Lower lobe of right lung (tissue), 2 donors: ENCODE measurements at regions not wholly inside any gene's neighbourhood (a gene's known extent, or its start where the extent isn't known, plus 50 kb on each side); places are given as distances from the start of the nearest gene placed in this dataset.

ENCODE experiments used
- ATAC-seq, 2 donors: fragments of 200-7000 bp; cut with Tn5 transposase; one replicate each; pipeline ENCODE4 v1.9.1; 2020 to 2022; ENCODE audit warnings: mild to moderate bottlenecking in 2 of 2, moderate library complexity in 2 of 2
- DNase-seq: peaks from one replicate; pipeline ENCODE4 v3.0.0-alpha.2; 2020
- H3K27ac ChIP-seq: fragments of 200-600 bp; one replicate; pipeline ENCODE4 v1.8.0; 2022
- H3K27me3 ChIP-seq: fragments of 200-600 bp; one replicate; pipeline ENCODE4 v1.8.0; 2022; ENCODE audit warnings: low read depth
- H3K36me3 ChIP-seq: fragments of 200-600 bp; one replicate; pipeline ENCODE4 v1.8.0; 2022; ENCODE audit warnings: mild to moderate bottlenecking
- H3K4me1 ChIP-seq: fragments of 200-600 bp; one replicate; pipeline ENCODE4 v1.8.0; 2022
- H3K4me3 ChIP-seq: fragments of 200-600 bp; one replicate; pipeline ENCODE4 v1.8.0; 2022; ENCODE audit warnings: mild to moderate bottlenecking
- H3K9me3 ChIP-seq: fragments of 200-600 bp; one replicate; pipeline ENCODE4 v1.8.0; 2022
- intact Hi-C: fragments of 100-400 bp; cut with DNase I; formaldehyde crosslinking; loops from one replicate; pipeline ENCODE4 v1.11.0; 2022
- TF ChIP-seq, protein P1 (sequence below): fragments of 200-600 bp; IDR thresholded peaks from one replicate; pipeline ENCODE4 v1.8.0; 2022; ENCODE audit warnings: antibody characterized with exemption, mild to moderate bottlenecking
- donor health status: DM: no; HTN: yes; CAD: no; lungs with severe emphysema.

DNA sequence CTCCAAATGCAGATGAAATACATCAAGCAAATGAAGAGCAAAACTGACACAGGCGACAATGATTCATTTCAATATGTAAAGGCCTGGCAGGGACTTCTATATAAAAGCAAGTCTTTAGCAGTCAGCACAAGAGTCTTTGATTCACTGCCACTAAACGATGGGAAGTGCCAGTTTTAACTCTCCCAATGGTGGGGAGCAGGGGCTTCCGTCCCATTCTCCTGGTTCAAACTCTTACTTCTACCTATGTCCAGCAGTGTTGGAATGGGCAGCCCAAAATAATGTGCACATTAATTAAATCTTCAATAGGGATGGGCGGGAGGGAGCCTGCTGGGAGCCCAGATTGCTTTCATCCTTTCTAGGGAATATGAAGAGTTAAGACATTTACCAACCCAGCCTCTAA is 97.5 kb upstream of the MDM1 start:
- Histone ChIP-seq H3K27ac (no peak overlapping the region), H3K9me3 (no peaks in the 10 kb centered on the region), H3K4me3 (no peak overlapping the region), H3K4me1 (no peaks in the 10 kb centered on the region), H3K27me3 (no peaks in the 10 kb centered on the region), H3K36me3 (no peaks in the 10 kb centered on the region)
- intact Hi-C loops, result no loop called here
- TF ChIP-seq, protein P1, sequence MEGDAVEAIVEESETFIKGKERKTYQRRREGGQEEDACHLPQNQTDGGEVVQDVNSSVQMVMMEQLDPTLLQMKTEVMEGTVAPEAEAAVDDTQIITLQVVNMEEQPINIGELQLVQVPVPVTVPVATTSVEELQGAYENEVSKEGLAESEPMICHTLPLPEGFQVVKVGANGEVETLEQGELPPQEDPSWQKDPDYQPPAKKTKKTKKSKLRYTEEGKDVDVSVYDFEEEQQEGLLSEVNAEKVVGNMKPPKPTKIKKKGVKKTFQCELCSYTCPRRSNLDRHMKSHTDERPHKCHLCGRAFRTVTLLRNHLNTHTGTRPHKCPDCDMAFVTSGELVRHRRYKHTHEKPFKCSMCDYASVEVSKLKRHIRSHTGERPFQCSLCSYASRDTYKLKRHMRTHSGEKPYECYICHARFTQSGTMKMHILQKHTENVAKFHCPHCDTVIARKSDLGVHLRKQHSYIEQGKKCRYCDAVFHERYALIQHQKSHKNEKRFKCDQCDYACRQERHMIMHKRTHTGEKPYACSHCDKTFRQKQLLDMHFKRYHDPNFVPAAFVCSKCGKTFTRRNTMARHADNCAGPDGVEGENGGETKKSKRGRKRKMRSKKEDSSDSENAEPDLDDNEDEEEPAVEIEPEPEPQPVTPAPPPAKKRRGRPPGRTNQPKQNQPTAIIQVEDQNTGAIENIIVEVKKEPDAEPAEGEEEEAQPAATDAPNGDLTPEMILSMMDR, result no peak
- no peak for DNase-seq
- no peak for ATAC-seq

DNA sequence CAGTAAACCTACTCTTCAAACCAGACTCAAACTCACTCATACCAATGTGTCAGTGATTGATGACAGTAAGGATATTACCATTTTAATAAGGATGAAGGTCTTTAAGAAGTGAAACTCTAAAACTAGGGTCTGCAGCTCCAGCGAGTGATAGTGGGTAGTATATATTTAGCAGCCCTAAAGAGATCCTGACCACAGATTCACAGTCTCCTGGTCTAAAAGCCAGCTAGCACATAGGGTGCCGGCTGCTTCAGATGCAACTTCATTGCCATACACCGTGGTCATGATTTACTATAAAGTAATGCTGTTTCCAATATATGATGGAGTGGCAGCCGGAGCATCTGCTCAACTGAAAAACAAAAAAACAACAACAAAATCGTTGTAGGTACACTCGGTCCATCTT is 99.6 kb upstream of the MDM1 start:
- DNase-seq (no peak), ATAC-seq (no peak)
- intact Hi-C loops, result no loop called here
- Histone ChIP-seq H3K4me1 (no peaks in the 10 kb centered on the region), H3K27ac (no peak overlapping the region), H3K9me3 (peaks cover 7% of the 10 kb centered on the region), H3K27me3 (no peaks in the 10 kb centered on the region), H3K36me3 (no peaks in the 10 kb centered on the region), H3K4me3 (no peak overlapping the region)
- TF ChIP-seq, protein P1, result no peak

DNA sequence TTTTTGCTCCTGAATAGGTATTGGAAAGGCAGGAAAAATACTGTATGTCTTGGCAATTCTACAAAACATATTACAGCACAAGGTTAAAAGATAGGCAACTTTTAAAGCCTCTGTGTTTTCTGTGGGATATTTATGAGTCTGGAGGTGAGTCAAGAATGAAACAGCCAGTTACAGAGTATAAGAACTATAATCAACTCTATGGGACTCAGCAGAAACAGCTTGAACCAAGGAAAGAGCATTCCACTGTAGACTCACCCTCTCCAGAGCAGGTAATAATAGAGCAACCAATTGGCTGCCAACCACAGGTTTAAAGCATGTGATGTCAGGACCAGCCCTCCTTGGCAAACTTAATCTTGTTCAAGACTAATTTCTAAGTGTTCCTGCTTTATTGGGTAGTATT is 100.5 kb upstream of the MDM1 start:
- no peak overlapping the region for H3K27ac ChIP-seq
- H3K36me3 ChIP-seq, result no peaks in the 10 kb centered on the region
- TF ChIP-seq, protein P1, result no peak
- H3K4me3 ChIP-seq, result no peak overlapping the region
- H3K4me1 ChIP-seq, result no peaks in the 10 kb centered on the region
- intact Hi-C loops, result no loop called here
- no peaks in the 10 kb centered on the region for H3K27me3 ChIP-seq
- H3K9me3 ChIP-seq, result peaks cover 7% of the 10 kb centered on the region
- ATAC-seq (peak in 1 of 2 donors; percentile 37), DNase-seq (no peak)

DNA sequence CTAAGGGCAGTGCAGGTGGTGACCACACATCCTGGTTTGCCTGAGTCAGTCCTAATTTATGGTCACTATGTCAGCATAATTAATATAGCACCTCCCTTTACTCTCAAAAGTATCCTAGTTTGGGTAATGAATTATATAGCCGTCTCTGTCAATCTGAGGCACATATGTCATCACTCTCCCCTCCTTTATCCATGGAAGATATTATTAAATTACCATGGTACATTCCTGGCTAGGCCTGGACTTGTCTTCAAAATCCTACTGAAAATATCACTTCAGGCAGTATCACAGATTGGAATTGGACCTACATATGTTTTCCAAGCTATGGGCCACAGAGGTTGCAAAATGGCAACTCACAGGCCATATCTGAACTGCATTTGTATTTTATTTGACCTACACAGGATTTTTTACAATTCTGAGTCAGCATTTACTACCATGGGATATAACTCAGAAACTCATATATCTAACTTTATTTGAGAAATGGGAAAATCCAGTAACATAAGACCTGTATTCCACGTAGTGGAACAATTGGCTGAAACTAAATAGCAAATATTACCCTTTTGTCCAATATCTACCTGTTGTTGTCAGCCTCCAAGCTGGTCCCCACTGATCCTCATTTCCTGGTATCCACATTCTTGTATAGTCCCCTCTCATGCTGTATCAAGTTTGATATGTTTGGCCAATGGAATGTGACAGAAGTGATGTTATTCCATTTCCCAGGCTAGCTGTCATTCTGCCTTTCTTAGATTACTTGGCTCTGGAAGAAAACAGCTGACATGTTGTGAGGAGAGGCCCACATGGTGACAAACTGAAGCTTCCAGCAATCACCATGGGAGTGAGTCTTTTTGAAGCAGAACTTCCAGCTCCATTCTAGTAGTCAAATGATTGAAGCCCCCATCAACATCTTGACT is 102.5 kb upstream of the MDM1 start:
- ATAC-seq (no peak), DNase-seq (no peak)
- TF ChIP-seq, protein P1, result no peak
- Histone ChIP-seq H3K9me3 (peaks cover 7% of the 10 kb centered on the region), H3K4me1 (no peaks in the 10 kb centered on the region), H3K27ac (no peak overlapping the region), H3K36me3 (no peaks in the 10 kb centered on the region), H3K4me3 (no peak overlapping the region), H3K27me3 (no peaks in the 10 kb centered on the region)
- intact Hi-C loops, result no loop called here

DNA sequence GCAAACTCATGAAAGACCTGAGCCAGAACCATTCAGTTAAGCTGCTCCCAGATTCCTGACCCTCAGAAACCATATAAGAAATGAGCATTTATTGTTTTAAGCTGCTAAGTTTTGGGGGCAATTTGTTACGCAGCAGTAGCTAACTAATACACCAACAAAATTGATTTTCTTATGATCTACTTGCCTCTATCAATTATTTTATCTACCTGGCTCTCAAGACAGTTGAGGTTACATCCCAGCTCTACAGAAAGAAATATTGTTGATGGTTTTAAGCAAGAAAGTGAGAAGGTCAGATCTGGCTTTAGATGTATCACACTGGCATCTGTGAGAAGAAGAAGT is 103.1 kb upstream of the MDM1 start:
- TF ChIP-seq, protein P1, result no peak
- ATAC-seq, result no peak
- Histone ChIP-seq H3K4me1 (no peaks in the 10 kb centered on the region), H3K9me3 (peaks cover 7% of the 10 kb centered on the region), H3K4me3 (no peak overlapping the region), H3K27ac (no peak overlapping the region), H3K36me3 (no peaks in the 10 kb centered on the region), H3K27me3 (no peaks in the 10 kb centered on the region)
- intact Hi-C loops, result no loop called here
- no peak for DNase-seq
